Gastrocnemius medialis (tissue), 4 donors: ENCODE measurements at regions not wholly inside any gene's neighbourhood (a gene's known extent, or its start where the extent isn't known, plus 50 kb on each side); places are given as distances from the start of the nearest gene placed in this dataset.

ENCODE experiments used
- ATAC-seq, 2 donors: fragments of 150-250 bp; one replicate each; pipeline ENCODE4 v1.9.1; 2016
- DNase-seq, 2 donors: peaks; one replicate each; pipeline ENCODE4 v3.0.0-alpha.2; 2019
- H3K27ac ChIP-seq, 4 donors: fragments of 200-600 bp; sonication (generic); 1 replicate in 1 of 4; 2 replicates in 3 of 4; pipeline ENCODE4 v1.5.1; 2016 to 2018; ENCODE audit warnings: mild to moderate bottlenecking in 2 of 4, moderate library complexity in 1 of 4
- H3K27me3 ChIP-seq, 3 donors: fragments of 200-600 bp; sonication (generic) in 2 of 3; 1 replicate in 1 of 3; 2 replicates in 2 of 3; pipeline versions ENCODE4 v1.5.1 to v1.6.0; 2016 to 2019; ENCODE audit warnings: mild to moderate bottlenecking in 1 of 3, moderate library complexity in 1 of 3
- H3K36me3 ChIP-seq, 2 donors: fragments of 200-600 bp; sonication (generic) in 1 of 2; one replicate each; pipeline ENCODE4 v1.5.1; 2017 to 2018
- H3K4me1 ChIP-seq, 2 donors: fragments of 200-600 bp; sonication (generic) in 1 of 2; one replicate each; pipeline ENCODE4 v1.5.1; 2016 to 2017; ENCODE audit warnings: mild to moderate bottlenecking in 2 of 2
- H3K4me3 ChIP-seq, 4 donors: fragments of 200-600 bp; sonication (generic) in 3 of 4; 1 replicate in 1 of 4; 2 replicates in 3 of 4; pipeline ENCODE4 v1.5.1; 2016 to 2019; ENCODE audit warnings: mild to moderate bottlenecking in 2 of 4
- H3K9me3 ChIP-seq, 3 donors: fragments of 200-600 bp; sonication (generic) in 2 of 3; 1 replicate in 1 of 3; 2 replicates in 2 of 3; pipeline ENCODE4 v1.5.1; 2016 to 2019
- POLR2A ChIP-seq, 2 donors: fragments of 450-650 bp; IDR thresholded peaks; one replicate each; pipeline ENCODE4 v1.6.1; 2017; ENCODE audit warnings: antibody characterized with exemption in 2 of 2, mild to moderate bottlenecking in 2 of 2, moderate library complexity in 2 of 2
- in situ Hi-C, 4 donors: fragments of 200-750 bp; cut with MboI; loops; one replicate each; pipeline versions ENCODE4 v1.15.0 to v1.8.0; 2017; ENCODE audit warnings: low sequenced_read_pairs in 4 of 4
- intact Hi-C: fragments of 100-400 bp; cut with DNase I; formaldehyde crosslinking; loops from one replicate; pipeline ENCODE4 v1.15.1; 2023; ENCODE audit warnings: low total_unique reads
- TF ChIP-seq, protein P1 (sequence below), 5 experiments: fragments of 450-650 bp in 3 of 5; fragments of 200-600 bp in 2 of 5; sonication (generic) in 2 of 5; IDR thresholded peaks in 4 of 5; conservative IDR thresholded peaks in 1 of 5; 1 replicate in 4 of 5; 2 replicates in 1 of 5; pipeline ENCODE4 v1.5.1; 2016 to 2019; ENCODE audit warnings: antibody characterized with exemption in 5 of 5, mild to moderate bottlenecking in 3 of 5, moderate library complexity in 3 of 5

DNA sequence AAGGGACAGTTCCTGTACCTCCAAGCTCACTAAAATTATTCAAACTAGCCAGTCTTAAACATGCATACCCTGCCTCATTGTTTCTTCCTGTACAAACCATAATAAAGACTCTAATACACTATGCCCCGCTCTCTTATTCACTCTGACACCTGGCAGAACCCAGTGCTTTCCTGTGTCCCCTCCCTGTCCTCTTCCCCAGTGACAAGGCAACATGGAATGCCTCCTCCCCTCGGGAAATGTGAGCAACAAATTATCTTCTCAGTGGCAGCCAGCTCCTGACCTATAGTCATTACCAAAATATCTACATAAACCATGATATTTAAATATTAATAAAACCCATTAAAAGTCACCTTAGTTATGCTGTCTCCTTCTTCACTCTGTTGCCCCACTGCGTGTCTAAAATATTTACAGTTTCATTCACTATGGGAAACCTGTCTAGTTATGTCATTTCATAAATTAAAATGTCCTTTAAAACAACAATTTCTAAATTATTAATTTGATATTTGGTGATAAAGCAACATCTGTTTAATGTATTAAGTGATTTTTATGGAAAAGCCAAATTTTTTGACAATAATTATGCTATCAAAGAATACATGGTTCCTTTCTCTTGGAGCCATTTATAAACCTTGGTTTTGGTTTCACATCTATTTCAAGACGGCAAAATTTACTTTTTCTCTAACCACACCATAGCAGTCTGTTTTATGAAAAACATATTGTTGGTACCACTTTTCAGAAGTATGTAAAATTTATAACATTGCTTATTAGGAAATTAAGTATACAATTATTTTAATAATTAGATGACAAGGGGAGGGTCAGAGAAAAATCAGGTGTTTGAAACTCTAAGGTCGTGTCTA is 1355.2 kb downstream of the XPNPEP1 start:
- TF ChIP-seq, protein P1, sequence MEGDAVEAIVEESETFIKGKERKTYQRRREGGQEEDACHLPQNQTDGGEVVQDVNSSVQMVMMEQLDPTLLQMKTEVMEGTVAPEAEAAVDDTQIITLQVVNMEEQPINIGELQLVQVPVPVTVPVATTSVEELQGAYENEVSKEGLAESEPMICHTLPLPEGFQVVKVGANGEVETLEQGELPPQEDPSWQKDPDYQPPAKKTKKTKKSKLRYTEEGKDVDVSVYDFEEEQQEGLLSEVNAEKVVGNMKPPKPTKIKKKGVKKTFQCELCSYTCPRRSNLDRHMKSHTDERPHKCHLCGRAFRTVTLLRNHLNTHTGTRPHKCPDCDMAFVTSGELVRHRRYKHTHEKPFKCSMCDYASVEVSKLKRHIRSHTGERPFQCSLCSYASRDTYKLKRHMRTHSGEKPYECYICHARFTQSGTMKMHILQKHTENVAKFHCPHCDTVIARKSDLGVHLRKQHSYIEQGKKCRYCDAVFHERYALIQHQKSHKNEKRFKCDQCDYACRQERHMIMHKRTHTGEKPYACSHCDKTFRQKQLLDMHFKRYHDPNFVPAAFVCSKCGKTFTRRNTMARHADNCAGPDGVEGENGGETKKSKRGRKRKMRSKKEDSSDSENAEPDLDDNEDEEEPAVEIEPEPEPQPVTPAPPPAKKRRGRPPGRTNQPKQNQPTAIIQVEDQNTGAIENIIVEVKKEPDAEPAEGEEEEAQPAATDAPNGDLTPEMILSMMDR (IDR thresholded peaks at IDR 0.05 in 4 of 5, conservative IDR thresholded peaks at IDR 0.05 in 1 of 5), result no peak
- no peak for TF ChIP-seq POLR2A (IDR thresholded peaks at IDR 0.05)
- intact Hi-C loops, result no loop called here

DNA sequence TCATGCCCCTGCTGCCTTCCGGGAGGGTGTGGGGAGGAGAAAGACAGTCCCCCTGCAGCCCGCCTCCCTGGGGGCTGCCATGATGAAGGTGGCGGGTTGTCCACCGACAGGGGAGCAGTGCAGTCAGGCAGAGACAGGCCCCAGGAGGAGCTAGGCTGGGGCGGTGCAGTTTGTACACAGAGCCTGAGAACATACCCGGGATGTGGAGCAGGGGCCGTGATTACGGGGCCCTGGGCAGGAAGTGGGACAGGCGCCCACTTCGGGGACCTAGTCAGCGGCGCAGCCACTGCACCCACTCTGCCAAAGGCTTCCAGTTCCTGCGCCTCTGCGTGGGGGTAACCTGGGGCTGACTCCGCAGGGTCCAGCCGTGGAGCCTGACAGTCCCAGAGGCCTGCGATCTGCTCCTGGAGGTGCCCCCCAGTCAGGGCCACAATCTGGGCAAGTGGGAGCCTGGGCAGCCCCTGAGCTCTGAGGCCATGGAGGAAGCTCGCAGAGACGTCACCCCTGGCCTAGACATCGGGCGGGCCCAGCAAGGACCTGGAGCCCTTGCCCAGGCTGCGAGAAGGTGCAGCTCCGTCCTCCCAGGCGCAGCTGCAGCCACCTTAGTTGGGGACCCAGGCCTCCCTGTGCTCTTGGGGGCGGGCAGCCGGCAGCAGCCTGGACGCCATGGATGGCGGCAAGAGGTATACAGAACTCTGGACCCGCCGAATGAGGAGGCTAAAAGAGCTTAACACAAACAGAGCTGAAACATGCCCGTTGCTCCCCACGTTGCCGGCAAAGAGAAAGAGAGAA is 1356.8 kb downstream of the XPNPEP1 start:
- H3K27ac ChIP-seq, result no peak overlapping the region
- DNase-seq, result no peak
- H3K36me3 ChIP-seq, result no peaks in the 10 kb centered on the region
- H3K4me3 ChIP-seq, result no peak overlapping the region
- no peaks in the 10 kb centered on the region for H3K4me1 ChIP-seq
- H3K9me3 ChIP-seq, result no peaks in the 10 kb centered on the region
- in situ Hi-C loops, result no loop called here
- ATAC-seq, result no peak
- intact Hi-C loops, result no loop called here
- TF ChIP-seq, protein P1 (IDR thresholded peaks at IDR 0.05 in 4 of 5, conservative IDR thresholded peaks at IDR 0.05 in 1 of 5), result no peak
- TF ChIP-seq POLR2A (IDR thresholded peaks at IDR 0.05), result no peak
- H3K27me3 ChIP-seq, result no peaks in the 10 kb centered on the region

More for the DNA sequence above, 1355.2 kb downstream of the XPNPEP1 start:
- H3K4me3 ChIP-seq, result no peak overlapping the region
- in situ Hi-C loops, result no loop called here
- no peaks in the 10 kb centered on the region for H3K4me1 ChIP-seq
- no peak for DNase-seq
- H3K36me3 ChIP-seq, result no peaks in the 10 kb centered on the region
- ATAC-seq, result no peak
- no peaks in the 10 kb centered on the region for H3K9me3 ChIP-seq
- no peak overlapping the region for H3K27ac ChIP-seq
- H3K27me3 ChIP-seq, result no peaks in the 10 kb centered on the region

DNA sequence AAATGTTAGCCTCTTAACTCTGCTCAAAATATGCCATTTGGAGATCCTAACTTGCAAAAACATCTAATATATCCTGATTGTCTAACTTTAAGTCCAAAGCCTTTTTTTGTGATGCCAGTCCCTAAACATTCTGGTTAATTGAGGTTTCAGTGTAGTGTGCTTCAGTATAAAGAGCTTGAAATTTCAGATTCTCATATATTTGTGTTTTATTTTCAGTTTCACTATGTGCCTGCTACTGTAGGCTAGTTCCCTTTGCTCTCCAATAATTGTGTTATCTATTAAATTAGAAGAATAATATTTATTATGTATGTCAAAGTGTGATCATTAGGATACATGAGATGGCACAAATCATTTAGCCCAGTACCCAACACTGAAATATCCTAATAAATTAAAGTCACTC is 1361.2 kb downstream of the XPNPEP1 start:
- H3K36me3 ChIP-seq, result no peaks in the 10 kb centered on the region
- no peaks in the 10 kb centered on the region for H3K27me3 ChIP-seq
- no peak for DNase-seq
- ATAC-seq, result no peak
- H3K4me1 ChIP-seq, result no peaks in the 10 kb centered on the region
- in situ Hi-C loops (no loop called here), intact Hi-C loops (no loop called here)
- no peak overlapping the region for H3K27ac ChIP-seq
- no peak overlapping the region for H3K4me3 ChIP-seq
- no peak for TF ChIP-seq POLR2A (IDR thresholded peaks at IDR 0.05)
- TF ChIP-seq, protein P1 (IDR thresholded peaks at IDR 0.05 in 4 of 5, conservative IDR thresholded peaks at IDR 0.05 in 1 of 5), result no peak
- no peaks in the 10 kb centered on the region for H3K9me3 ChIP-seq

DNA sequence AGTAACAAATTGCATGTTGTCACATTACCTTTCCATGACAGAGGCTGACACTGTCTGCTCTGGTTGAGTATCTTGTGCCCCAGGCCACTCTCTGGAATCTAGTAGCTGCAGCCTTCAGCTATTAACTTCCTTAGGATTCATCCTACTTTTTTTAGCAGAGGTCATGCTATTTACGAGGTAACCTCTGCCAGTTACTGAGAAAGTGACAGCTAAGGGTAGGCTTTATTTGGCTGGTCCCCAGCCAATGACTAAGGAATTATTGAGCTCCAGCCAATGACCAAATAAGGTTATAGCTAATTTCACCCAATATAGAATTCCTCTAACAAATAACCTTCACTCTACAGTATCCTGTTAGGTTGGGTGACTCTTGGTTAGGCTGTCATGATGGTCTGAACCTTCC is 1361.7 kb downstream of the XPNPEP1 start:
- H3K27me3 ChIP-seq, result no peaks in the 10 kb centered on the region
- no peak overlapping the region for H3K27ac ChIP-seq
- DNase-seq (no peak), ATAC-seq (no peak)
- H3K4me3 ChIP-seq, result no peak overlapping the region
- in situ Hi-C loops, result no loop called here
- H3K36me3 ChIP-seq, result no peaks in the 10 kb centered on the region
- H3K9me3 ChIP-seq, result no peaks in the 10 kb centered on the region
- TF ChIP-seq, protein P1 (IDR thresholded peaks at IDR 0.05 in 4 of 5, conservative IDR thresholded peaks at IDR 0.05 in 1 of 5), result no peak
- TF ChIP-seq POLR2A (IDR thresholded peaks at IDR 0.05), result no peak
- no peaks in the 10 kb centered on the region for H3K4me1 ChIP-seq
- intact Hi-C loops, result no loop called here
